ENCODE measurements at regions not wholly inside any gene's neighbourhood (a gene's known extent, or its start where the extent isn't known, plus 50 kb on each side); places are given as distances from the start of the nearest gene placed in this dataset.

DNA sequence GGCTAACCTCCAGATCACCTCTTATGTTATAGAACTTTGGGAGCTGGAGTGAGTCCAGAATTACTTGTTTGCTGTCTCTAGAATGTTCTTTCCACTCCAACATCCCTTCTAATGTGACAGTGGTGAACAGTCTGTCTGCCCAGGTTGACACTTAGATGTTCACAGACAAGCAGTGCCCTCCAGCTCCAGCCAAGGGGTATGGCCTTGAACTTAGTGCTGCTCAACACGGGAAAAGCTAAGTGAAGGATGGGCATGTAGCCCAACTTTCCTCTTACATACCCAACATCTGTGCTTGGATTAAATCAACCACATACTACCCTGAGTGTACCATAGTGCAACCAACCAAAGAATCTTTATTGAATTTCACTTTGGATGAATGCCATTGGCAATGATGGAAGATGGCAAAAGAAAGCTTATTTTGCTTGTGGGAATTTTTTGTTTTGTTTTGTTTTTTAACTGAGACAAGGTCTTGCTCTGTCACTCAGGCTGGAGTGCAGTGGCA is 201.2 kb downstream of the NXNL2 start:
- TF ChIP-seq POLR2A (IDR thresholded peaks at IDR 0.05) = no peak
- TF ChIP-seq, protein P1, sequence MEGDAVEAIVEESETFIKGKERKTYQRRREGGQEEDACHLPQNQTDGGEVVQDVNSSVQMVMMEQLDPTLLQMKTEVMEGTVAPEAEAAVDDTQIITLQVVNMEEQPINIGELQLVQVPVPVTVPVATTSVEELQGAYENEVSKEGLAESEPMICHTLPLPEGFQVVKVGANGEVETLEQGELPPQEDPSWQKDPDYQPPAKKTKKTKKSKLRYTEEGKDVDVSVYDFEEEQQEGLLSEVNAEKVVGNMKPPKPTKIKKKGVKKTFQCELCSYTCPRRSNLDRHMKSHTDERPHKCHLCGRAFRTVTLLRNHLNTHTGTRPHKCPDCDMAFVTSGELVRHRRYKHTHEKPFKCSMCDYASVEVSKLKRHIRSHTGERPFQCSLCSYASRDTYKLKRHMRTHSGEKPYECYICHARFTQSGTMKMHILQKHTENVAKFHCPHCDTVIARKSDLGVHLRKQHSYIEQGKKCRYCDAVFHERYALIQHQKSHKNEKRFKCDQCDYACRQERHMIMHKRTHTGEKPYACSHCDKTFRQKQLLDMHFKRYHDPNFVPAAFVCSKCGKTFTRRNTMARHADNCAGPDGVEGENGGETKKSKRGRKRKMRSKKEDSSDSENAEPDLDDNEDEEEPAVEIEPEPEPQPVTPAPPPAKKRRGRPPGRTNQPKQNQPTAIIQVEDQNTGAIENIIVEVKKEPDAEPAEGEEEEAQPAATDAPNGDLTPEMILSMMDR (IDR thresholded peaks at IDR 0.05) = no peak

All from ovary (tissue), 3 donors.